ENCODE measurements at regions not wholly inside any gene's neighbourhood (a gene's known extent, or its start where the extent isn't known, plus 50 kb on each side); places are given as distances from the start of the nearest gene placed in this dataset.

GRCh38 chr12:3929875-3930615 lies 56.8 kb upstream of the PARP11 start:
- TF ChIP-seq, protein P1, sequence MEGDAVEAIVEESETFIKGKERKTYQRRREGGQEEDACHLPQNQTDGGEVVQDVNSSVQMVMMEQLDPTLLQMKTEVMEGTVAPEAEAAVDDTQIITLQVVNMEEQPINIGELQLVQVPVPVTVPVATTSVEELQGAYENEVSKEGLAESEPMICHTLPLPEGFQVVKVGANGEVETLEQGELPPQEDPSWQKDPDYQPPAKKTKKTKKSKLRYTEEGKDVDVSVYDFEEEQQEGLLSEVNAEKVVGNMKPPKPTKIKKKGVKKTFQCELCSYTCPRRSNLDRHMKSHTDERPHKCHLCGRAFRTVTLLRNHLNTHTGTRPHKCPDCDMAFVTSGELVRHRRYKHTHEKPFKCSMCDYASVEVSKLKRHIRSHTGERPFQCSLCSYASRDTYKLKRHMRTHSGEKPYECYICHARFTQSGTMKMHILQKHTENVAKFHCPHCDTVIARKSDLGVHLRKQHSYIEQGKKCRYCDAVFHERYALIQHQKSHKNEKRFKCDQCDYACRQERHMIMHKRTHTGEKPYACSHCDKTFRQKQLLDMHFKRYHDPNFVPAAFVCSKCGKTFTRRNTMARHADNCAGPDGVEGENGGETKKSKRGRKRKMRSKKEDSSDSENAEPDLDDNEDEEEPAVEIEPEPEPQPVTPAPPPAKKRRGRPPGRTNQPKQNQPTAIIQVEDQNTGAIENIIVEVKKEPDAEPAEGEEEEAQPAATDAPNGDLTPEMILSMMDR (conservative IDR thresholded peaks at IDR 0.05; ENCODE audit: low read depth in 2 of 2): no peak
- TF ChIP-seq, protein P2, sequence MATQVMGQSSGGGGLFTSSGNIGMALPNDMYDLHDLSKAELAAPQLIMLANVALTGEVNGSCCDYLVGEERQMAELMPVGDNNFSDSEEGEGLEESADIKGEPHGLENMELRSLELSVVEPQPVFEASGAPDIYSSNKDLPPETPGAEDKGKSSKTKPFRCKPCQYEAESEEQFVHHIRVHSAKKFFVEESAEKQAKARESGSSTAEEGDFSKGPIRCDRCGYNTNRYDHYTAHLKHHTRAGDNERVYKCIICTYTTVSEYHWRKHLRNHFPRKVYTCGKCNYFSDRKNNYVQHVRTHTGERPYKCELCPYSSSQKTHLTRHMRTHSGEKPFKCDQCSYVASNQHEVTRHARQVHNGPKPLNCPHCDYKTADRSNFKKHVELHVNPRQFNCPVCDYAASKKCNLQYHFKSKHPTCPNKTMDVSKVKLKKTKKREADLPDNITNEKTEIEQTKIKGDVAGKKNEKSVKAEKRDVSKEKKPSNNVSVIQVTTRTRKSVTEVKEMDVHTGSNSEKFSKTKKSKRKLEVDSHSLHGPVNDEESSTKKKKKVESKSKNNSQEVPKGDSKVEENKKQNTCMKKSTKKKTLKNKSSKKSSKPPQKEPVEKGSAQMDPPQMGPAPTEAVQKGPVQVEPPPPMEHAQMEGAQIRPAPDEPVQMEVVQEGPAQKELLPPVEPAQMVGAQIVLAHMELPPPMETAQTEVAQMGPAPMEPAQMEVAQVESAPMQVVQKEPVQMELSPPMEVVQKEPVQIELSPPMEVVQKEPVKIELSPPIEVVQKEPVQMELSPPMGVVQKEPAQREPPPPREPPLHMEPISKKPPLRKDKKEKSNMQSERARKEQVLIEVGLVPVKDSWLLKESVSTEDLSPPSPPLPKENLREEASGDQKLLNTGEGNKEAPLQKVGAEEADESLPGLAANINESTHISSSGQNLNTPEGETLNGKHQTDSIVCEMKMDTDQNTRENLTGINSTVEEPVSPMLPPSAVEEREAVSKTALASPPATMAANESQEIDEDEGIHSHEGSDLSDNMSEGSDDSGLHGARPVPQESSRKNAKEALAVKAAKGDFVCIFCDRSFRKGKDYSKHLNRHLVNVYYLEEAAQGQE (IDR thresholded peaks at IDR 0.05; ENCODE audit: unreplicated experiment): no peak
- TF ChIP-seq POLR2AphosphoS5 (IDR thresholded peaks at IDR 0.05; ENCODE audit: low read depth): no peak

All from GM23338 (cell line).